ENCODE measurements at regions not wholly inside any gene's neighbourhood (a gene's known extent, or its start where the extent isn't known, plus 50 kb on each side); places are given as distances from the start of the nearest gene placed in this dataset.
A peak's percentile ranks its signal among the peaks of the same experiment; 100 is the strongest.

- no peak for DNase-seq
Measured at GRCh38 chr6:6897140-6897539, 210.6 kb upstream of the RREB1 start.

GRCh38 chr6:6900569-6901204, 207.1 kb upstream of the RREB1 start:
- DNase-seq = no peak

GRCh38 chr6:6901205-6901719, 206.5 kb upstream of the RREB1 start:
- DNase-seq = no peak

- DNase-seq = no peak
Measured at GRCh38 chr6:6901945-6902344, 205.8 kb upstream of the RREB1 start.

- no peak for DNase-seq
Measured at GRCh38 chr6:6905961-6906518, 201.7 kb upstream of the RREB1 start.

- DNase-seq = no peak
Measured at GRCh38 chr6:6906570-6907213, 201.1 kb upstream of the RREB1 start.

GRCh38 chr6:6907286-6907685, 200.5 kb upstream of the RREB1 start:
- no peak for DNase-seq

GRCh38 chr6:6908121-6908520, 199.6 kb upstream of the RREB1 start:
- DNase-seq = no peak

- DNase-seq = no peak
Measured at GRCh38 chr6:6909111-6909510, 198.7 kb upstream of the RREB1 start.

GRCh38 chr6:6910734-6911295, 196.9 kb upstream of the RREB1 start:
- DNase-seq = no peak

- no peak for DNase-seq
Measured at GRCh38 chr6:6911391-6911790, 196.4 kb upstream of the RREB1 start.

GRCh38 chr6:6912817-6913744, 194.7 kb upstream of the RREB1 start:
- DNase-seq = no peak

- DNase-seq = no peak
Measured at GRCh38 chr6:6915219-6915618, 192.5 kb upstream of the RREB1 start.

GRCh38 chr6:6915813-6916547, 191.8 kb upstream of the RREB1 start:
- no peak for DNase-seq

- DNase-seq = no peak
Measured at GRCh38 chr6:6916598-6916997, 191.2 kb upstream of the RREB1 start.

- peak; percentile 45 for DNase-seq
Measured at GRCh38 chr6:6918216-6918983, 189.4 kb upstream of the RREB1 start.

- no peak for DNase-seq
Measured at GRCh38 chr6:6919173-6919572, 188.6 kb upstream of the RREB1 start.

GRCh38 chr6:6920114-6920986, 187.4 kb upstream of the RREB1 start:
- no peak for DNase-seq

GRCh38 chr6:6920987-6921313, 186.8 kb upstream of the RREB1 start:
- no peak for DNase-seq

- DNase-seq = no peak
Measured at GRCh38 chr6:6922166-6922565, 185.6 kb upstream of the RREB1 start.

GRCh38 chr6:6923605-6924004, 184.2 kb upstream of the RREB1 start:
- DNase-seq = no peak

Data from activated CD4-positive, CD25-positive, alpha-beta regulatory T cell treated with anti-CD3 and anti-CD28 coated beads, Interleukin-2, amount 50 U/mL, for 72 hours (primary cell).